ENCODE measurements at regions not wholly inside any gene's neighbourhood (a gene's known extent, or its start where the extent isn't known, plus 50 kb on each side); places are given as distances from the start of the nearest gene placed in this dataset.

- H3K4me1 ChIP-seq (ENCODE audit: insufficient read depth), result no peaks in the 10 kb centered on the region
- DNase-seq (ENCODE audit: extremely low spot score), result no peak
- 60% methylated on average over 4 of the region's 4 CpGs for WGBS
- H3K27ac ChIP-seq (ENCODE audit: low read depth), result no peak overlapping the region
- H3K36me3 ChIP-seq (ENCODE audit: insufficient read depth), result no peaks in the 10 kb centered on the region
- H3K4me3 ChIP-seq (ENCODE audit: low read depth, low read length), result no peak overlapping the region
Measured at GRCh38 chr10:57950442-57950974, 317.2 kb downstream of the IPMK start.

GRCh38 chr10:57948796-57949195 is 318.9 kb downstream of the IPMK start:
- no peak overlapping the region for H3K4me3 ChIP-seq (ENCODE audit: low read depth, low read length)
- H3K4me1 ChIP-seq (ENCODE audit: insufficient read depth), result no peaks in the 10 kb centered on the region
- no peak for DNase-seq (ENCODE audit: extremely low spot score)
- no peaks in the 10 kb centered on the region for H3K36me3 ChIP-seq (ENCODE audit: insufficient read depth)
- no peak overlapping the region for H3K27ac ChIP-seq (ENCODE audit: low read depth)
- 91% methylated on average over 2 of the region's 2 CpGs for WGBS

GRCh38 chr10:57946833-57947232 is 320.9 kb downstream of the IPMK start:
- Histone ChIP-seq H3K4me1 (ENCODE audit: insufficient read depth) (no peaks in the 10 kb centered on the region), H3K4me3 (ENCODE audit: low read depth, low read length) (no peak overlapping the region), H3K36me3 (ENCODE audit: insufficient read depth) (no peaks in the 10 kb centered on the region), H3K27ac (ENCODE audit: low read depth) (no peak overlapping the region)
- no peak for DNase-seq (ENCODE audit: extremely low spot score)
- whole genome bisulfite sequencing, result 91% methylated on average over 1 of the region's 1 CpG

GRCh38 chr10:57943701-57944100 is 324.0 kb downstream of the IPMK start:
- no peak for DNase-seq (ENCODE audit: extremely low spot score)
- no peaks in the 10 kb centered on the region for H3K36me3 ChIP-seq (ENCODE audit: insufficient read depth)
- no peaks in the 10 kb centered on the region for H3K4me1 ChIP-seq (ENCODE audit: insufficient read depth)
- no peak overlapping the region for H3K4me3 ChIP-seq (ENCODE audit: low read depth, low read length)
- H3K27ac ChIP-seq (ENCODE audit: low read depth), result no peak overlapping the region
- 85% methylated on average over 4 of the region's 4 CpGs for WGBS

- 46% methylated on average over 2 of the region's 2 CpGs for WGBS
Measured at GRCh38 chr10:57925045-57925444, 342.6 kb downstream of the IPMK start.

GRCh38 chr10:57921140-57921539 is 346.6 kb downstream of the IPMK start:
- no peak overlapping the region for H3K27ac ChIP-seq (ENCODE audit: low read depth)
- H3K36me3 ChIP-seq (ENCODE audit: insufficient read depth), result no peaks in the 10 kb centered on the region
- H3K4me3 ChIP-seq (ENCODE audit: low read depth, low read length), result no peak overlapping the region
- no peak for DNase-seq (ENCODE audit: extremely low spot score)
- no peaks in the 10 kb centered on the region for H3K4me1 ChIP-seq (ENCODE audit: insufficient read depth)

More at GRCh38 chr10:57925045-57925444, 342.6 kb downstream of the IPMK start:
- H3K4me1 ChIP-seq (ENCODE audit: insufficient read depth), result no peaks in the 10 kb centered on the region
- H3K36me3 ChIP-seq (ENCODE audit: insufficient read depth), result no peaks in the 10 kb centered on the region
- no peak for DNase-seq (ENCODE audit: extremely low spot score)
- H3K27ac ChIP-seq (ENCODE audit: low read depth), result no peak overlapping the region
- H3K4me3 ChIP-seq (ENCODE audit: low read depth, low read length), result no peak overlapping the region

GRCh38 chr10:57919864-57920263 is 347.8 kb downstream of the IPMK start:
- Histone ChIP-seq H3K36me3 (ENCODE audit: insufficient read depth) (no peaks in the 10 kb centered on the region), H3K4me1 (ENCODE audit: insufficient read depth) (no peaks in the 10 kb centered on the region), H3K4me3 (ENCODE audit: low read depth, low read length) (no peak overlapping the region), H3K27ac (ENCODE audit: low read depth) (no peak overlapping the region)
- WGBS, result 73% methylated on average over 1 of the region's 1 CpG
- DNase-seq (ENCODE audit: extremely low spot score), result no peak

GRCh38 chr10:57917019-57917418 is 350.7 kb downstream of the IPMK start:
- Histone ChIP-seq H3K27ac (ENCODE audit: low read depth) (no peak overlapping the region), H3K36me3 (ENCODE audit: insufficient read depth) (no peaks in the 10 kb centered on the region), H3K4me1 (ENCODE audit: insufficient read depth) (no peaks in the 10 kb centered on the region), H3K4me3 (ENCODE audit: low read depth, low read length) (no peak overlapping the region)
- DNase-seq (ENCODE audit: extremely low spot score), result no peak

GRCh38 chr10:57905861-57906260 is 361.8 kb downstream of the IPMK start:
- WGBS, result 65% methylated on average over 2 of the region's 2 CpGs
- Histone ChIP-seq H3K36me3 (ENCODE audit: insufficient read depth) (no peaks in the 10 kb centered on the region), H3K4me1 (ENCODE audit: insufficient read depth) (no peaks in the 10 kb centered on the region), H3K27ac (ENCODE audit: low read depth) (no peak overlapping the region), H3K4me3 (ENCODE audit: low read depth, low read length) (no peak overlapping the region)
- no peak for DNase-seq (ENCODE audit: extremely low spot score)

GRCh38 chr10:57905010-57905409 is 362.7 kb downstream of the IPMK start:
- Histone ChIP-seq H3K36me3 (ENCODE audit: insufficient read depth) (no peaks in the 10 kb centered on the region), H3K27ac (ENCODE audit: low read depth) (no peak overlapping the region), H3K4me3 (ENCODE audit: low read depth, low read length) (no peak overlapping the region), H3K4me1 (ENCODE audit: insufficient read depth) (no peaks in the 10 kb centered on the region)
- WGBS, result 44% methylated on average over 2 of the region's 2 CpGs
- no peak for DNase-seq (ENCODE audit: extremely low spot score)

GRCh38 chr10:57898231-57898630 is 369.5 kb downstream of the IPMK start:
- WGBS, result 74% methylated on average over 4 of the region's 4 CpGs
- Histone ChIP-seq H3K27ac (ENCODE audit: low read depth) (no peak overlapping the region), H3K4me3 (ENCODE audit: low read depth, low read length) (no peak overlapping the region), H3K4me1 (ENCODE audit: insufficient read depth) (no peaks in the 10 kb centered on the region), H3K36me3 (ENCODE audit: insufficient read depth) (no peaks in the 10 kb centered on the region)
- DNase-seq (ENCODE audit: extremely low spot score), result no peak

- 87% methylated on average over 6 of the region's 6 CpGs for WGBS
- H3K36me3 ChIP-seq (ENCODE audit: insufficient read depth), result no peaks in the 10 kb centered on the region
- no peak overlapping the region for H3K4me3 ChIP-seq (ENCODE audit: low read depth, low read length)
- no peaks in the 10 kb centered on the region for H3K4me1 ChIP-seq (ENCODE audit: insufficient read depth)
- H3K27ac ChIP-seq (ENCODE audit: low read depth), result no peak overlapping the region
- no peak for DNase-seq (ENCODE audit: extremely low spot score)
Measured at GRCh38 chr10:57897611-57898010, 370.1 kb downstream of the IPMK start.

- DNase-seq (ENCODE audit: extremely low spot score), result no peak
- Histone ChIP-seq H3K4me3 (ENCODE audit: low read depth, low read length) (no peak overlapping the region), H3K27ac (ENCODE audit: low read depth) (no peak overlapping the region)
Measured at GRCh38 chr10:57894361-57894760, 373.3 kb downstream of the IPMK start.

GRCh38 chr10:57891201-57892006 is 376.3 kb downstream of the IPMK start:
- DNase-seq (ENCODE audit: extremely low spot score), result no peak
- Histone ChIP-seq H3K4me1 (ENCODE audit: insufficient read depth) (peaks cover 2% of the 10 kb centered on the region), H3K36me3 (ENCODE audit: insufficient read depth) (no peaks in the 10 kb centered on the region), H3K4me3 (ENCODE audit: low read depth, low read length) (no peak overlapping the region), H3K27ac (ENCODE audit: low read depth) (no peak overlapping the region)
- 81% methylated on average over 7 of the region's 7 CpGs for WGBS

More at GRCh38 chr10:57894361-57894760, 373.3 kb downstream of the IPMK start:
- Histone ChIP-seq H3K36me3 (ENCODE audit: insufficient read depth) (no peaks in the 10 kb centered on the region), H3K4me1 (ENCODE audit: insufficient read depth) (peaks cover 2% of the 10 kb centered on the region)
